ENCODE measurements at regions not wholly inside any gene's neighbourhood (a gene's known extent, or its start where the extent isn't known, plus 50 kb on each side); places are given as distances from the start of the nearest gene placed in this dataset.

- no peak for TF ChIP-seq EZH2 (IDR thresholded peaks at IDR 0.05; ENCODE audit: low read length, missing control alignments)
- no peak for TF ChIP-seq CTCF (conservative IDR thresholded peaks at IDR 0.05 in 1 of 2, IDR thresholded peaks at IDR 0.05 in 1 of 2; ENCODE audit: low read depth in 1 of 2, low read length in 2 of 2)
Measured at GRCh38 chr20:19812696-19813095, 54.6 kb downstream of the RIN2 start.
